GM13976 (cell line): ENCODE measurements at regions not wholly inside any gene's neighbourhood (a gene's known extent, or its start where the extent isn't known, plus 50 kb on each side); places are given as distances from the start of the nearest gene placed in this dataset.

ENCODE experiments used
- DNase-seq: peaks from one replicate; pipeline ENCODE4 v3.0.0; 2012; ENCODE audit warnings: low spot score
- CTCF ChIP-seq: IDR thresholded peaks from 2 replicates; pipeline ENCODE4 v1.5.1; 2012; ENCODE audit warnings: borderline replicate concordance, mild to moderate bottlenecking; ENCODE audit not compliant: insufficient read depth; ENCODE audit errors: extremely low read depth, missing control alignments, control extremely low read depth
- in situ Hi-C: fragments of 300-500 bp; cut with MboI; formaldehyde crosslinking; loops from one replicate; pipeline ENCODE4 v1.12.0; 2022; ENCODE audit warnings: low sequenced_read_pairs, mixed read lengths, inconsistent platforms; ENCODE audit not compliant: unreplicated experiment

- TF ChIP-seq CTCF = no peak
- in situ Hi-C loops = no loop called here
- no peak for DNase-seq
Observed at GRCh38 chr6:112636650-112637262, 289.6 kb downstream of the RFPL4B start.

- in situ Hi-C loops = no loop called here
- no peak for TF ChIP-seq CTCF
- no peak for DNase-seq
Observed at GRCh38 chr6:112639391-112639831, 292.3 kb downstream of the RFPL4B start.

DNA sequence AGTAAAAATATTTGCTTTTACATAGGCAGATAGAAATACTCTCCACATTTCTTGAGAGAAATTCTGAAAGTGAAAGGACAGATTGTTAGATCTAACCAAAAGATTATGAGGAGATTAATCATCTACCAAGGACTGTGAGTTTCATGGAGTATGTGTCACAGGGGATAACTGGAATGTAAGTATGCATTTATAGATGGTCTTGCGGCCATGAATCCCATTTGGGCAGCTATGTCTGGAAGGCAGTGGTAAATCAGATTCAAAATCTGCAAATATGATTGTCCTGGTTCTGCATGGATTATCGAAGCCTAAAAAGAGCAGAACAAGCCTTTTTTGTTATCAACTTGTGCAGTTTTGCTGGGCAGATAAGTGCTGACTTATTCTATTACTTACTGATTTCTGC lies 293.8 kb downstream of the RFPL4B start:
- in situ Hi-C loops = no loop called here
- no peak for TF ChIP-seq CTCF
- no peak for DNase-seq

GRCh38 chr6:112649853-112650252 lies 302.7 kb downstream of the RFPL4B start:
- DNase-seq = no peak
- in situ Hi-C loops = no loop called here
- TF ChIP-seq CTCF = no peak

DNA sequence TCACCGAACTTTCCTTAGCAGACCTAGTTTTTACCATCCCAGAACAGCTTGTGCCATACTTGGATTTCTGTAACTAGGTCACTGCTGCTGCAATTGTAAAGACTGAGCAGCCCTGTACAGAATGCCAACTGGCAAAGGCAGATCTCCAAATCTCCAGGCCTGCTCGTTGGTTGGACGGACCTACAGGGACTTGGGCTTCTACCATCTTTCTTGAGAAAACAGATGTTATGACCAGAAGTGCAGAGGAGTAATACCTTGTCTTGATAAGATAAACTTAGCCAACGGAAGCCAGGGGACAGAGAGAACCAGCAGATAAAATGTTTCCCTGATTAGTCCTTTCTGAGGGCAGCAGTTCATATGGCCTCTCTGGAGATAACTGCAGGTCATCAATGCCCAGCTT lies 304.1 kb downstream of the RFPL4B start:
- DNase-seq = no peak
- in situ Hi-C loops = no loop called here
- TF ChIP-seq CTCF = no peak

DNA sequence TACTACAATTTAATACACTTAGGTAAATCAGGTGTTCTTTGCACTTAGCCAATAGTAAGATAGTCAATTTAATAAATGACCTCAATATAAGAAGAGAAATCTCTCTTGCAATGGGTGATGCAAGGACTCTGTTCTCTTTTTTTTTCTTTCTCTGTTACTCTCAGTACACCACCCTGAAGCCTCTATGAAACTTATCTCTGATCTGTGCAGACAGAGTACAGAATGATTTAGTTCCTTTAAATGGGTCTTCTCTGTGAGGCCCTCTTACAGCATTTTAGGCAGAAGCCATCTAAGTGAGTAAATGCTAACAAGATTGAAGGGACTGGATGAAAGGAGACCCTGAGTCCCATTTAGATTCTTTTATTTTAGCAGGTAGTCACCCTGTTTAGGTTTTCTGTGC lies 312.8 kb downstream of the RFPL4B start:
- in situ Hi-C loops = no loop called here
- no peak for TF ChIP-seq CTCF

More for the DNA sequence above, 312.8 kb downstream of the RFPL4B start:
- no peak for DNase-seq
